ENCODE measurements at regions not wholly inside any gene's neighbourhood (a gene's known extent, or its start where the extent isn't known, plus 50 kb on each side); places are given as distances from the start of the nearest gene placed in this dataset.

GRCh38 chr1:187951817-187952216 lies 1123.1 kb downstream of the PLA2G4A start:
- TF ChIP-seq POLR2A (IDR thresholded peaks at IDR 0.05) (no peak), CTCF (IDR thresholded peaks at IDR 0.05) (no peak)
- Histone ChIP-seq H3K27ac (no peak overlapping the region), H3K9me3 (peaks cover 0 to 6% (median 0%) of the 10 kb centered on the region in 3 donors), H3K27me3 (no peaks in the 10 kb centered on the region), H3K4me1 (no peaks in the 10 kb centered on the region), H3K4me3 (no peak overlapping the region), H3K36me3 (replicated peaks in 1 of 2; ENCODE audit: insufficient read depth in 1 of 2, low read depth in 2 of 2) (no peaks in the 10 kb centered on the region)
- intact Hi-C loops (cut with DNase I) = no loop called here
- no peak for ATAC-seq
- DNase-seq = no peak

- DNase-seq (no peak), ATAC-seq (no peak)
- H3K27me3 ChIP-seq = no peaks in the 10 kb centered on the region
- H3K36me3 ChIP-seq (replicated peaks in 1 of 2; ENCODE audit: insufficient read depth in 1 of 2, low read depth in 2 of 2) = no peaks in the 10 kb centered on the region
- WGBS, 2 donors = 68 to 81% methylated on average over 2 of the region's 2 CpGs
- no peaks in the 10 kb centered on the region for H3K9me3 ChIP-seq
- H3K4me3 ChIP-seq = no peak overlapping the region
- no peaks in the 10 kb centered on the region for H3K4me1 ChIP-seq
- TF ChIP-seq CTCF (IDR thresholded peaks at IDR 0.05) (no peak), POLR2A (IDR thresholded peaks at IDR 0.05) (no peak)
- intact Hi-C loops (cut with DNase I) = no loop called here
- no peak overlapping the region for H3K27ac ChIP-seq
These were observed 1123.7 kb downstream of the PLA2G4A start for GRCh38 chr1:187952446-187952845.

GRCh38 chr1:187956975-187957374 lies 1128.2 kb downstream of the PLA2G4A start:
- WGBS, 2 donors = 69 to 72% methylated on average over 3 of the region's 3 CpGs
- Histone ChIP-seq H3K27me3 (no peaks in the 10 kb centered on the region), H3K4me1 (no peaks in the 10 kb centered on the region), H3K9me3 (no peaks in the 10 kb centered on the region), H3K4me3 (no peak overlapping the region), H3K27ac (no peak overlapping the region), H3K36me3 (replicated peaks in 1 of 2; ENCODE audit: insufficient read depth in 1 of 2, low read depth in 2 of 2) (no peaks in the 10 kb centered on the region)
- TF ChIP-seq POLR2A (IDR thresholded peaks at IDR 0.05) = no peak
- TF ChIP-seq CTCF (IDR thresholded peaks at IDR 0.05) = no peak
- intact Hi-C loops (cut with DNase I) = no loop called here
- DNase-seq (no peak), ATAC-seq (no peak)

GRCh38 chr1:187958207-187958606 lies 1129.5 kb downstream of the PLA2G4A start:
- TF ChIP-seq CTCF (IDR thresholded peaks at IDR 0.05) = no peak
- no peak for TF ChIP-seq POLR2A (IDR thresholded peaks at IDR 0.05)
- H3K4me1 ChIP-seq = no peaks in the 10 kb centered on the region
- ATAC-seq = no peak

GRCh38 chr1:187959062-187959461 lies 1130.3 kb downstream of the PLA2G4A start:
- Histone ChIP-seq H3K4me3 (no peak overlapping the region), H3K4me1 (no peaks in the 10 kb centered on the region), H3K27ac (no peak overlapping the region), H3K9me3 (no peaks in the 10 kb centered on the region), H3K27me3 (no peaks in the 10 kb centered on the region), H3K36me3 (replicated peaks in 1 of 2; ENCODE audit: insufficient read depth in 1 of 2, low read depth in 2 of 2) (no peaks in the 10 kb centered on the region)
- no peak for TF ChIP-seq CTCF (IDR thresholded peaks at IDR 0.05)
- no peak for TF ChIP-seq POLR2A (IDR thresholded peaks at IDR 0.05)
- DNase-seq (no peak), ATAC-seq (no peak)
- intact Hi-C loops (cut with DNase I) = no loop called here
- 71 to 74% methylated on average over 3 of the region's 3 CpGs for WGBS, 2 donors

More at GRCh38 chr1:187958207-187958606, 1129.5 kb downstream of the PLA2G4A start:
- Histone ChIP-seq H3K9me3 (no peaks in the 10 kb centered on the region), H3K27me3 (no peaks in the 10 kb centered on the region), H3K27ac (no peak overlapping the region), H3K4me3 (no peak overlapping the region), H3K36me3 (replicated peaks in 1 of 2; ENCODE audit: insufficient read depth in 1 of 2, low read depth in 2 of 2) (no peaks in the 10 kb centered on the region)
- WGBS, 2 donors = 51% methylated on average over 6 of the region's 6 CpGs
- DNase-seq = no peak
- intact Hi-C loops (cut with DNase I) = no loop called here

Measured in body of pancreas (tissue), 4 donors.